IPS-15b (cell line): ENCODE measurements at regions not wholly inside any gene's neighbourhood (a gene's known extent, or its start where the extent isn't known, plus 50 kb on each side); places are given as distances from the start of the nearest gene placed in this dataset.

Experiments
- H3K27me3 ChIP-seq: one replicate; pipeline ENCODE4 v1.6.1; 2013; ENCODE audit warnings: low read length; ENCODE audit not compliant: control insufficient read depth, insufficient read depth
- H3K36me3 ChIP-seq: one replicate; pipeline ENCODE4 v1.6.1; 2013; ENCODE audit warnings: low read length; ENCODE audit not compliant: control insufficient read depth, insufficient read depth
- H3K4me1 ChIP-seq: one replicate; pipeline ENCODE4 v1.6.1; 2013; ENCODE audit warnings: mild to moderate bottlenecking, low read length; ENCODE audit not compliant: control insufficient read depth, insufficient read depth
- H3K4me3 ChIP-seq: one replicate; pipeline ENCODE4 v1.5.1; 2013; ENCODE audit warnings: low read depth, low read length
- H3K9ac ChIP-seq: one replicate; pipeline ENCODE4 v1.6.1; 2013; ENCODE audit warnings: low read depth, mild to moderate bottlenecking, low read length
- H3K9me3 ChIP-seq: one replicate; pipeline ENCODE4 v1.6.1; 2013; ENCODE audit warnings: mild to moderate bottlenecking, low read length; ENCODE audit not compliant: control insufficient read depth, insufficient read depth

- no peak overlapping the region for H3K9ac ChIP-seq
- H3K36me3 ChIP-seq = no peaks in the 10 kb centered on the region
- H3K9me3 ChIP-seq = no peaks in the 10 kb centered on the region
- no peak overlapping the region for H3K4me3 ChIP-seq
- peaks cover 9% of the 10 kb centered on the region for H3K4me1 ChIP-seq
- H3K27me3 ChIP-seq = no peaks in the 10 kb centered on the region
These were observed 116.2 kb downstream of the DISP1 start for GRCh38 chr1:222931023-222931422.

GRCh38 chr1:222933273-222933672 is 118.4 kb downstream of the DISP1 start:
- Histone ChIP-seq H3K4me1 (no peaks in the 10 kb centered on the region), H3K36me3 (no peaks in the 10 kb centered on the region), H3K27me3 (no peaks in the 10 kb centered on the region), H3K9ac (no peak overlapping the region), H3K4me3 (no peak overlapping the region), H3K9me3 (no peaks in the 10 kb centered on the region)

DNA sequence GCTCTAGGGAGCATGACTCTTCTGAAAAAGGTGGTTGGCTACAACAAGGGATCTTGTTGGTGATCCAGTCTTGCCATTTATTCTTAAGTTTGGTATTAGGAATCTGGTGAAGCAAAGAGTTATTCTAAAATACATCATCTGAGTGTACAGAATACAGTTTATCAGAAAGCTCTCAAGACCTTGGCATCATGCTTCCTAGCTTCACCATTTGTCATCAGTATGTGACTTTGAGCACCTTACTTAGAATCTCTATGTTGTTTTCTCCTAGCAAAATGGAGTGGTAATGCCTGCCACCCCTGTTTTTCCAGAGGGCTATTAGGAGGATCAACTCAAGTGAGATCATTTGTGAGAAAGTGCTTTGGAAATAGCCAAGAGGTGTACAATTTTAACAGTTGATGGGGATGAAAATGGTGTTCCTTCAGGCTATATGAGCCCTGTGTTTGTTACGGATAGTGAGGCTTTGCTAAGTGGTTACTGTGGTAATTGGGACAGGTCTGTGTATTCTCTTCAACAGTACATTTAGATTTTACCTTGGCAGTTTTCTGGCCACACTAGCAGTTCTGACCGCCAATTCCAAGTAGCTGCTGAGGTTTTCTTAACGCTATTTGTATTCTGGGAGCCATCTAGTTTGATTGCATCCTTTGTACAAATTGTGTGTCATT is 120.5 kb downstream of the DISP1 start:
- no peaks in the 10 kb centered on the region for H3K9me3 ChIP-seq
- no peak overlapping the region for H3K9ac ChIP-seq
- H3K27me3 ChIP-seq = no peaks in the 10 kb centered on the region
- H3K4me3 ChIP-seq = no peak overlapping the region
- H3K36me3 ChIP-seq = no peaks in the 10 kb centered on the region
- no peaks in the 10 kb centered on the region for H3K4me1 ChIP-seq

DNA sequence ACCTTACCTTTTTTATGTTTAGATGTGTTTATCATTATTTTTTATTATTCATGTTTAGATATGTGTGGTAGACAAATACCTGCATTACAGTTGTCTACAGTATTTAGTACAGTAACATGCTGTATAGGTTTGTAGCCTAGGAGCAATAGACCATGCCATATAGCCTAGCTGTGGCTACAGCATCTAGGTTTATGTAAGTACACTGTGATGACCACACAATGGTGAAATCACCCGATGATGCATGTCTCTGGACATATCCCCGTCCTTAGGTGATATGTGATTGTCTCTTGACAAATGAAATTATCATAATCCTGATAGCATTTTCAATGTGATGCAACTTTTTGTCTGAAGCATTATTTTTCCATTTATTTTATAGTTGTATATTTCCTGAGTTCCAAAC is 121.2 kb downstream of the DISP1 start:
- no peak overlapping the region for H3K9ac ChIP-seq
- no peaks in the 10 kb centered on the region for H3K36me3 ChIP-seq
- H3K4me3 ChIP-seq = no peak overlapping the region
- no peaks in the 10 kb centered on the region for H3K27me3 ChIP-seq
- no peaks in the 10 kb centered on the region for H3K4me1 ChIP-seq
- no peaks in the 10 kb centered on the region for H3K9me3 ChIP-seq

DNA sequence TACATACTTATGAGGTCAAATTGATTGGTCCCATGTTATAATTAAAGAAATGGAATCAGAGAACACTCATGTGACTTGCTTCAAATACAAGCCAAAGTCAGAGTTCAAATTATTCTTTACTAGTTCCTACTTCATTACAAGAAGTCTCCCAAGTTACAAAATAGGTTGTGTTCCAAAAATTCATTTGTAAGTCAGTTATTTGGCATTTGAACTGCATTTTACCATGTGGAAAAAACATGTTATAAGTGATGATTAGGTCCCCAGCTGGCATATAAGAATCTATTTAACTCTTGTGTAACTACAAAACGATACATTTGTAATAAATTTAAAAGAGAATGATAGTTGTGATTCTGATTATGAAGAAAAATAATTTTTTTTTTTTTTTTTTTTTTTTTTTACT is 124.1 kb downstream of the DISP1 start:
- no peaks in the 10 kb centered on the region for H3K9me3 ChIP-seq

GRCh38 chr1:222940095-222940494 is 125.3 kb downstream of the DISP1 start:
- H3K9ac ChIP-seq = no peak overlapping the region
- H3K4me3 ChIP-seq = no peak overlapping the region
- no peaks in the 10 kb centered on the region for H3K4me1 ChIP-seq
- H3K36me3 ChIP-seq = no peaks in the 10 kb centered on the region
- H3K9me3 ChIP-seq = no peaks in the 10 kb centered on the region
- no peaks in the 10 kb centered on the region for H3K27me3 ChIP-seq

More for the DNA sequence above, 124.1 kb downstream of the DISP1 start:
- Histone ChIP-seq H3K4me3 (no peak overlapping the region), H3K4me1 (no peaks in the 10 kb centered on the region), H3K27me3 (no peaks in the 10 kb centered on the region), H3K9ac (no peak overlapping the region), H3K36me3 (no peaks in the 10 kb centered on the region)

- Histone ChIP-seq H3K4me1 (no peaks in the 10 kb centered on the region), H3K36me3 (no peaks in the 10 kb centered on the region), H3K9ac (no peak overlapping the region), H3K27me3 (no peaks in the 10 kb centered on the region), H3K9me3 (no peaks in the 10 kb centered on the region), H3K4me3 (no peak overlapping the region)
These were observed 126.1 kb downstream of the DISP1 start for GRCh38 chr1:222940906-222941305.

DNA sequence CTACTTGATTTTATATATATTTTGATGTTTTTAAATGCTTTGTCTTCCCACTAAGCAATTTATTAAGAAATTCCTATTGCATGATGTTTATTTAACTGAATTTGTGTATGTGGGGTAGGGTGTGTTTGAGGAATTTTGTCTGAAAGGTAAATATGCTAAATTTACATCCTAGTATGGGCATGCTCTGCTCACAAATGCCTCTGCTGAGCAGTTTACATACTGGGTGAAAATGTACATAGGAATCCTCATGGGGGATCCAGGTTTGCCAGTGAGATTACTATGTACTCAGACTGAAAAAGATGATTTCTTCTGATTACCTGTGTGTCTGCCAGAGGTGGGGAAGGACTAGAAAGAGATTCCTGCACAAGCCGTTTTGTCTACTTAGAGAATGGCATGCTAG is 126.6 kb downstream of the DISP1 start:
- no peaks in the 10 kb centered on the region for H3K4me1 ChIP-seq
- no peaks in the 10 kb centered on the region for H3K36me3 ChIP-seq
- H3K9me3 ChIP-seq = no peaks in the 10 kb centered on the region
- H3K4me3 ChIP-seq = no peak overlapping the region
- no peak overlapping the region for H3K9ac ChIP-seq
- H3K27me3 ChIP-seq = no peaks in the 10 kb centered on the region

- no peak overlapping the region for H3K9ac ChIP-seq
- H3K27me3 ChIP-seq = no peaks in the 10 kb centered on the region
- H3K9me3 ChIP-seq = no peaks in the 10 kb centered on the region
- H3K4me1 ChIP-seq = no peaks in the 10 kb centered on the region
- no peaks in the 10 kb centered on the region for H3K36me3 ChIP-seq
- H3K4me3 ChIP-seq = no peak overlapping the region
These were observed 131.6 kb downstream of the DISP1 start for GRCh38 chr1:222946436-222946835.

GRCh38 chr1:222948079-222948478 is 133.2 kb downstream of the DISP1 start:
- Histone ChIP-seq H3K4me1 (no peaks in the 10 kb centered on the region), H3K9me3 (no peaks in the 10 kb centered on the region), H3K36me3 (no peaks in the 10 kb centered on the region), H3K9ac (no peak overlapping the region), H3K4me3 (no peak overlapping the region), H3K27me3 (no peaks in the 10 kb centered on the region)

DNA sequence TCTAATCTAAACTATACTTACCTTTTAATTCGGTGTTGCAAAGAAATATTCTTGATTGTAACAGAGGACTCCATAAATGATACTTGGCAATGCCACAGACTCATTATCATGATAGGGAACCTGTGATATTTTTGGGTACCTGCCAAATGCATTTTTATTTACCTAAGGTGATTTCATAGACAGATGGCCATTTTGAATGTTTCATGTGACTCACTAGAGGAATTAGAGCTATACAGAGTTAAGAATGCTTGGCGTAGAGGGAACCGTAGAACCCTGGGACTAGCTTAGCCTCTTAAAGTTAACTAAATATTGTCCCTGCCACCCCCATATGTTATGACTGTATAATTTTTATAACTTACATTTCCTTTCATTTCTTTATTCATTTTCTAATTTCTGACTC is 136.1 kb downstream of the DISP1 start:
- no peaks in the 10 kb centered on the region for H3K27me3 ChIP-seq
- no peaks in the 10 kb centered on the region for H3K36me3 ChIP-seq
- no peak overlapping the region for H3K4me3 ChIP-seq
- no peaks in the 10 kb centered on the region for H3K9me3 ChIP-seq
- H3K9ac ChIP-seq = no peak overlapping the region
- no peaks in the 10 kb centered on the region for H3K4me1 ChIP-seq

DNA sequence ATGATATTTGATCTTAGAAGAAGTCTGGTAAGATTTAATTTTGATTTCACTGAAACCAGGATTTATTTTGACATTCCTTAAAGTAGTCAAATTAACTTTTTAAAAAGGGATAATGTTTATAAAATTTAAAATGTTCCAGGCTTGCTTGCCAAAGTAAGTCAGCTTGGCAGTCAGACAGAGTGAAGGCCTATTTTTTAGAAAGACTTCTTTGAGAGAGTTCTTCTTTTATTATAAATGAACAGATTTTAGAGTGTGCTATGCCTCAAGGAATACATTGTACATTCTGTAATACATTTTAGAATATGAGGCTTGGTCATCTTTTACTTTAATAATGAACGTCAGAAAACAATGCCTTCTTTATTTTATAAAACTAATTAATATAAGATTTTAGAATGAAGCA is 138.7 kb downstream of the DISP1 start:
- Histone ChIP-seq H3K9me3 (no peaks in the 10 kb centered on the region), H3K4me3 (no peak overlapping the region), H3K36me3 (no peaks in the 10 kb centered on the region), H3K27me3 (no peaks in the 10 kb centered on the region), H3K9ac (no peak overlapping the region), H3K4me1 (no peaks in the 10 kb centered on the region)
